Endothelial cell of umbilical vein (primary cell): ENCODE measurements at regions not wholly inside any gene's neighbourhood (a gene's known extent, or its start where the extent isn't known, plus 50 kb on each side); places are given as distances from the start of the nearest gene placed in this dataset. TPM values are rescaled to one million over a fixed set of nuclear protein-coding genes. Genes with fewer than 3 reads are reported as not detected.

Experiments used
- BruUV-seq: library from RNA; stranded (reverse); fragments of 400-500 nt; replicated peaks from 2 replicates; lab custom pipeline; 2021; lab: Mats Ljungman, UMichigan
- CTCF ChIA-PET: fragments of 300-600, 350-600 bp; sonication (Branson Sonifier 250); formaldehyde crosslinking; loops from one replicate; lab custom pipeline; 2021; ENCODE audit warnings: antibody characterized with exemption, inconsistent platforms; lab: Charles Lee
- POLR2A ChIA-PET: fragments of 300-600, 350-600 bp; sonication (Branson Sonifier 250); formaldehyde crosslinking; loops from one replicate; lab custom pipeline; 2021; ENCODE audit warnings: antibody characterized with exemption, inconsistent platforms; lab: Charles Lee
- DNase-seq: peaks from one replicate; pipeline ENCODE4 v3.0.0-alpha.2; 2011; ENCODE audit warnings: low read depth, low spot score
- FAIRE-seq: peaks from 2 replicates; lab custom pipeline; 2011; peaks lifted over from hg19 to GRCh38; lab: Jason Lieb, UNC
- H2AFZ ChIP-seq: 2 replicates; pipeline ENCODE4 v1.6.0; 2012; ENCODE audit warnings: low read depth, low read length, control low read depth, inconsistent platforms
- H3K27ac ChIP-seq: 2 replicates; pipeline ENCODE4 v1.5.1; 2011; ENCODE audit warnings: low read depth, mild to moderate bottlenecking, control low read depth, low read length, moderate library complexity; ENCODE audit not compliant: insufficient read depth
- H3K27me3 ChIP-seq, 2 experiments: 2 replicates each; pipeline versions ENCODE4 v1.6.0 to v1.6.1; 2011; ENCODE audit warnings: low read length in 2 of 2, mixed read lengths in 1 of 2; ENCODE audit not compliant: control insufficient read depth in 2 of 2, insufficient read depth in 2 of 2
- H3K36me3 ChIP-seq, 2 experiments: 2 replicates in 1 of 2; 3 replicates in 1 of 2; pipeline ENCODE4 v1.5.1; 2011; ENCODE audit warnings: low read length in 2 of 2, mild to moderate bottlenecking in 1 of 2, moderate library complexity in 1 of 2; ENCODE audit not compliant: control insufficient read depth in 2 of 2, insufficient read depth in 2 of 2; ENCODE audit errors: extremely low read depth in 1 of 2
- H3K4me1 ChIP-seq: 3 replicates; pipeline ENCODE4 v1.5.1; 2011; ENCODE audit warnings: mild to moderate bottlenecking, low read length; ENCODE audit not compliant: control insufficient read depth, insufficient read depth; ENCODE audit errors: extremely low read depth
- H3K4me2 ChIP-seq: 2 replicates; pipeline ENCODE4 v1.6.1; 2011; ENCODE audit warnings: low read length, control low read depth, mixed read lengths; ENCODE audit not compliant: insufficient read depth
- H3K4me3 ChIP-seq, 3 experiments: fragments of 200-600 bp in 1 of 3; sonication (generic), shearing (Covaris generic) in 1 of 3; replicated peaks in 1 of 3; 2 replicates each; pipeline ENCODE4 v1.5.1; 2011 to 2016; ENCODE audit warnings: control low read depth in 3 of 3, low read length in 3 of 3, mild to moderate bottlenecking in 2 of 3, inconsistent platforms in 1 of 3, low read depth in 1 of 3, moderate library complexity in 1 of 3; ENCODE audit not compliant: insufficient read depth in 1 of 3
- H3K79me2 ChIP-seq: 2 replicates; pipeline ENCODE4 v1.6.0; 2012; ENCODE audit warnings: low read length, inconsistent platforms; ENCODE audit not compliant: control insufficient read depth, insufficient read depth
- H3K9ac ChIP-seq: replicated peaks from 2 replicates; pipeline ENCODE3; 2011; ENCODE audit warnings: low read length, control low read depth; ENCODE audit not compliant: insufficient read depth; ENCODE audit errors: extremely low read depth
- H3K9me1 ChIP-seq: replicated peaks from 3 replicates; pipeline ENCODE4 v1.6.0; 2011; ENCODE audit warnings: mild to moderate bottlenecking, low read length; ENCODE audit not compliant: control insufficient read depth, insufficient read depth; ENCODE audit errors: extremely low read depth
- H3K9me3 ChIP-seq: replicated peaks from 2 replicates; pipeline ENCODE4 v1.5.1; 2012; ENCODE audit warnings: low read length, inconsistent platforms; ENCODE audit not compliant: control insufficient read depth, insufficient read depth
- H4K20me1 ChIP-seq: replicated peaks from 2 replicates; pipeline ENCODE3; 2011; ENCODE audit warnings: mild to moderate bottlenecking, low read length; ENCODE audit not compliant: control insufficient read depth, insufficient read depth; ENCODE audit errors: extremely low read depth
- EZH2 ChIP-seq: IDR thresholded peaks from 2 replicates; pipeline ENCODE4 v1.6.1; 2012; ENCODE audit warnings: borderline replicate concordance, low read depth, mild to moderate bottlenecking, moderate library complexity, low read length, inconsistent platforms; ENCODE audit not compliant: severe bottlenecking
- FOS ChIP-seq: IDR thresholded peaks from 2 replicates; pipeline ENCODE4 v1.6.1; 2011; ENCODE audit warnings: mild to moderate bottlenecking, low read length, moderate library complexity, borderline replicate concordance; ENCODE audit not compliant: insufficient read depth
- GATA2 ChIP-seq: IDR thresholded peaks from 2 replicates; pipeline ENCODE4 v1.7.0; 2011; ENCODE audit warnings: low read depth, mild to moderate bottlenecking, moderate library complexity, mixed read lengths, low read length; ENCODE audit not compliant: insufficient read length, insufficient read depth
- JUN ChIP-seq: IDR thresholded peaks from 2 replicates; pipeline ENCODE4 v1.6.1; 2011; ENCODE audit warnings: borderline replicate concordance, low read depth; ENCODE audit not compliant: insufficient read length, insufficient read depth
- MYC ChIP-seq: IDR thresholded peaks from one replicate; pipeline ENCODE4 v1.6.1; 2011; ENCODE audit warnings: mild to moderate bottlenecking, low read depth, low read length
- POLR2A ChIP-seq: IDR thresholded peaks from 2 replicates; pipeline ENCODE4 v1.6.1; 2012; ENCODE audit warnings: low read depth, mild to moderate bottlenecking, control low read depth, low read length
- POLR2AphosphoS5 ChIP-seq: IDR thresholded peaks from 2 replicates; pipeline ENCODE4 v1.6.1; 2012; ENCODE audit warnings: low read depth, mild to moderate bottlenecking, control low read depth, low read length, moderate library complexity; ENCODE audit not compliant: insufficient read depth
- dilution Hi-C: fragments of 300-500 bp; cut with MboI; formaldehyde crosslinking; loops from one replicate; pipeline ENCODE4 v1.15.0; 2019; ENCODE audit warnings: low sequenced_read_pairs; ENCODE audit not compliant: extremely low pct_ligation_motif_present
- intact Hi-C: fragments of 100-400 bp; cut with micrococcal nuclease; formaldehyde crosslinking; loops from one replicate; pipeline ENCODE4 v1.10.0; 2022
- small RNA-seq: library from RNA; depleted of rRNA; stranded (forward); fragments of <200 nt; gene quantifications from one replicate; pipeline ENCODE3, GENCODE V24; 2012; ENCODE audit warnings: low replicate concordance, low read depth; ENCODE audit not compliant: insufficient read depth, insufficient read length
- TF ChIP-seq, protein P1 (sequence below), 2 donors: IDR thresholded peaks; 1 replicate in 1 of 2; 2 replicates in 1 of 2; pipeline ENCODE4 v1.5.1; 2011; ENCODE audit warnings: low read length in 2 of 2, mild to moderate bottlenecking in 2 of 2, moderate library complexity in 2 of 2, control low read depth in 1 of 2, inconsistent platforms in 1 of 2, low read depth in 1 of 2; ENCODE audit not compliant: insufficient read depth in 1 of 2; ENCODE audit errors: extremely low read depth in 1 of 2
- TF ChIP-seq, protein P2 (sequence below): IDR thresholded peaks from 2 replicates; pipeline ENCODE4 v1.6.1; 2011; ENCODE audit not compliant: insufficient read depth, insufficient read length

DNA sequence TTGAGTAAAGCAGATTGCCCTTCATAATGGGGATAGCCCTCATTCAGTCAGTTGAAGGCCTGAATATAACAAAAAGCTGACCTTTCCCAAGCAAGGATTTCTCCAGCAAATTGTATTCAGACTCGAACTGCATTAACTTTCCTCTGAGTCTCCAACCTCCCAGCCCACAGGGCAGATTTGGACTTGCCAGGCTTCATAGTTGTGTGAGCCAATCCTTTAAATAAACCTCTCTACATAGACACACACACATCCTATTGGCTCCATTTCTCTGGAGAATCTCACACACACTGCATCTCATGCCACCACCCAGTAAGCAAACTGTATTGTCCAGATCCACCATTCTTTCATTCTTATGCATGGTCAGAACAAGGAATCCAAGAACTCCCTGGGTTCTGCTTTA, 225.1 kb downstream of the MPDZ start:
- no TSS peak for BruUV-seq
- Histone ChIP-seq H3K27ac (no peak overlapping the region), H4K20me1 (no peaks in the 10 kb centered on the region), H2AFZ (no peak overlapping the region), H3K9me3 (no peaks in the 10 kb centered on the region), H3K27me3 (peaks cover 0 to 12% of the 10 kb centered on the region in 2 experiments), H3K4me3 (no peak overlapping the region), H3K4me1 (no peaks in the 10 kb centered on the region), H3K9ac (no peak overlapping the region), H3K79me2 (no peaks in the 10 kb centered on the region), H3K4me2 (no peak overlapping the region), H3K9me1 (no peaks in the 10 kb centered on the region), H3K36me3 (no peaks in the 10 kb centered on the region)
- FAIRE-seq (peak; percentile 31), DNase-seq (no peak)
- ChIA-PET POLR2A (no interaction called here), CTCF (no interaction called here)
- no peak for TF ChIP-seq FOS
- no peak for TF ChIP-seq MYC
- TF ChIP-seq JUN, result no peak
- no peak for TF ChIP-seq GATA2
- TF ChIP-seq, protein P1, sequence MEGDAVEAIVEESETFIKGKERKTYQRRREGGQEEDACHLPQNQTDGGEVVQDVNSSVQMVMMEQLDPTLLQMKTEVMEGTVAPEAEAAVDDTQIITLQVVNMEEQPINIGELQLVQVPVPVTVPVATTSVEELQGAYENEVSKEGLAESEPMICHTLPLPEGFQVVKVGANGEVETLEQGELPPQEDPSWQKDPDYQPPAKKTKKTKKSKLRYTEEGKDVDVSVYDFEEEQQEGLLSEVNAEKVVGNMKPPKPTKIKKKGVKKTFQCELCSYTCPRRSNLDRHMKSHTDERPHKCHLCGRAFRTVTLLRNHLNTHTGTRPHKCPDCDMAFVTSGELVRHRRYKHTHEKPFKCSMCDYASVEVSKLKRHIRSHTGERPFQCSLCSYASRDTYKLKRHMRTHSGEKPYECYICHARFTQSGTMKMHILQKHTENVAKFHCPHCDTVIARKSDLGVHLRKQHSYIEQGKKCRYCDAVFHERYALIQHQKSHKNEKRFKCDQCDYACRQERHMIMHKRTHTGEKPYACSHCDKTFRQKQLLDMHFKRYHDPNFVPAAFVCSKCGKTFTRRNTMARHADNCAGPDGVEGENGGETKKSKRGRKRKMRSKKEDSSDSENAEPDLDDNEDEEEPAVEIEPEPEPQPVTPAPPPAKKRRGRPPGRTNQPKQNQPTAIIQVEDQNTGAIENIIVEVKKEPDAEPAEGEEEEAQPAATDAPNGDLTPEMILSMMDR (IDR thresholded peaks at IDR 0.05; ENCODE audit: extremely low read depth in 1 of 2, insufficient read depth in 1 of 2, low read depth in 1 of 2, low read length in 2 of 2), result no peak
- no peak for TF ChIP-seq POLR2AphosphoS5
- TF ChIP-seq, protein P2, sequence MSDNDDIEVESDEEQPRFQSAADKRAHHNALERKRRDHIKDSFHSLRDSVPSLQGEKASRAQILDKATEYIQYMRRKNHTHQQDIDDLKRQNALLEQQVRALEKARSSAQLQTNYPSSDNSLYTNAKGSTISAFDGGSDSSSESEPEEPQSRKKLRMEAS, result no peak
- no peak for TF ChIP-seq POLR2A
- TF ChIP-seq EZH2, result no peak
- intact Hi-C loops, result no loop called here
- dilution Hi-C loops, result no loop called here

Small RNA genes lying in the stretch of these regions (small RNA-seq; reads per million reads assigned to genes)
- gene RF00019, result not detected
